ENCODE measurements at regions not wholly inside any gene's neighbourhood (a gene's known extent, or its start where the extent isn't known, plus 50 kb on each side); places are given as distances from the start of the nearest gene placed in this dataset.

- TF ChIP-seq, protein P1, sequence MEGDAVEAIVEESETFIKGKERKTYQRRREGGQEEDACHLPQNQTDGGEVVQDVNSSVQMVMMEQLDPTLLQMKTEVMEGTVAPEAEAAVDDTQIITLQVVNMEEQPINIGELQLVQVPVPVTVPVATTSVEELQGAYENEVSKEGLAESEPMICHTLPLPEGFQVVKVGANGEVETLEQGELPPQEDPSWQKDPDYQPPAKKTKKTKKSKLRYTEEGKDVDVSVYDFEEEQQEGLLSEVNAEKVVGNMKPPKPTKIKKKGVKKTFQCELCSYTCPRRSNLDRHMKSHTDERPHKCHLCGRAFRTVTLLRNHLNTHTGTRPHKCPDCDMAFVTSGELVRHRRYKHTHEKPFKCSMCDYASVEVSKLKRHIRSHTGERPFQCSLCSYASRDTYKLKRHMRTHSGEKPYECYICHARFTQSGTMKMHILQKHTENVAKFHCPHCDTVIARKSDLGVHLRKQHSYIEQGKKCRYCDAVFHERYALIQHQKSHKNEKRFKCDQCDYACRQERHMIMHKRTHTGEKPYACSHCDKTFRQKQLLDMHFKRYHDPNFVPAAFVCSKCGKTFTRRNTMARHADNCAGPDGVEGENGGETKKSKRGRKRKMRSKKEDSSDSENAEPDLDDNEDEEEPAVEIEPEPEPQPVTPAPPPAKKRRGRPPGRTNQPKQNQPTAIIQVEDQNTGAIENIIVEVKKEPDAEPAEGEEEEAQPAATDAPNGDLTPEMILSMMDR (IDR thresholded peaks at IDR 0.05): no peak
- no peak for TF ChIP-seq POLR2A (IDR thresholded peaks at IDR 0.05)
Observed at GRCh38 chr10:128870830-128871597, 596.0 kb upstream of the MGMT start.

Data from lower leg skin (tissue), 3 donors.